B cell (primary cell): ENCODE measurements at regions not wholly inside any gene's neighbourhood (a gene's known extent, or its start where the extent isn't known, plus 50 kb on each side); places are given as distances from the start of the nearest gene placed in this dataset.

ENCODE experiments used
- ATAC-seq: fragments of 200-7000 bp; cut with Tn5 transposase; one replicate; pipeline ENCODE4 v1.10.0; 2021; ENCODE audit warnings: low read depth, mild to moderate bottlenecking, moderate number of reproducible peaks, moderate library complexity
- CTCF ChIA-PET: fragments of 350-600 bp; sonication (Branson Sonifier 250); formaldehyde crosslinking; loops from one replicate; lab custom pipeline; 2021; ENCODE audit warnings: antibody characterized with exemption, inconsistent platforms; lab: Charles Lee
- POLR2A ChIA-PET: fragments of 350-600 bp; sonication (Branson Sonifier 250); formaldehyde crosslinking; loops from one replicate; lab custom pipeline; 2021; ENCODE audit warnings: antibody characterized with exemption; lab: Charles Lee
- DNase-seq: peaks from one replicate; pipeline ENCODE4 v3.0.0; 2013
- H2AFZ ChIP-seq: 2 replicates; pipeline ENCODE4 v1.6.1; 2012; ENCODE audit warnings: mild to moderate bottlenecking, low read depth, low read length; ENCODE audit not compliant: insufficient read depth, poor library complexity, severe bottlenecking
- H3K27ac ChIP-seq, 2 donors: 1 replicate in 1 of 2; 2 replicates in 1 of 2; pipeline ENCODE4 v1.5.1; 2012 to 2013; ENCODE audit warnings: low read length in 2 of 2, mild to moderate bottlenecking in 2 of 2, moderate library complexity in 1 of 2
- H3K27me3 ChIP-seq, 4 experiments: fragments of 200-600 bp in 1 of 4; sonication (generic) in 1 of 4; replicated peaks in 1 of 4; 1 replicate in 2 of 4; 2 replicates in 2 of 4; pipeline versions ENCODE4 v1.6.1 to v1.7.0; 2013 to 2016; ENCODE audit warnings: low read length in 3 of 4, mild to moderate bottlenecking in 2 of 4, mixed read lengths in 1 of 4, moderate library complexity in 1 of 4; ENCODE audit not compliant: insufficient read depth in 4 of 4, control insufficient read depth in 3 of 4; ENCODE audit errors: control extremely low read depth in 1 of 4
- H3K36me3 ChIP-seq, 2 experiments: replicated peaks in 1 of 2; 1 replicate in 1 of 2; 2 replicates in 1 of 2; pipeline versions ENCODE4 v1.6.1 to v1.7.1; 2013; ENCODE audit warnings: low read length in 1 of 2; ENCODE audit not compliant: insufficient read depth in 2 of 2, control insufficient read depth in 1 of 2; ENCODE audit errors: control extremely low read depth in 1 of 2, extremely low read depth in 1 of 2
- H3K4me1 ChIP-seq, 2 donors: fragments of 200-600 bp in 1 of 2; sonication (generic) in 1 of 2; 1 replicate in 1 of 2; 2 replicates in 1 of 2; pipeline versions ENCODE4 v1.5.1 to v1.6.1; 2013 to 2017; ENCODE audit warnings: low read length in 2 of 2; ENCODE audit not compliant: control insufficient read depth in 2 of 2, insufficient read depth in 2 of 2
- H3K4me2 ChIP-seq: replicated peaks from 2 replicates; pipeline ENCODE3; 2012; ENCODE audit warnings: mild to moderate bottlenecking, low read depth, low read length; ENCODE audit not compliant: poor library complexity, severe bottlenecking
- H3K4me3 ChIP-seq, 5 experiments: fragments of 200-600 bp in 1 of 5; sonication (generic) in 1 of 5; 1 replicate in 3 of 5; 2 replicates in 2 of 5; pipeline versions ENCODE4 v1.5.1 to v1.7.0; 2011 to 2016; ENCODE audit warnings: low read length in 4 of 5, mild to moderate bottlenecking in 4 of 5, low read depth in 2 of 5, control low read depth in 1 of 5, moderate library complexity in 1 of 5; ENCODE audit not compliant: insufficient read depth in 1 of 5; ENCODE audit errors: control extremely low read depth in 1 of 5, extremely low read depth in 1 of 5
- H3K79me2 ChIP-seq: fragments of 200-600 bp; sonication (generic); one replicate; pipeline ENCODE4 v1.6.0; 2016; ENCODE audit warnings: low read length; ENCODE audit not compliant: control insufficient read depth, insufficient read depth
- H3K9ac ChIP-seq: fragments of 200-600 bp; sonication (generic); 2 replicates; pipeline ENCODE4 v1.6.1; 2017; ENCODE audit warnings: mild to moderate bottlenecking, low read length, moderate library complexity
- H3K9me3 ChIP-seq, 3 donors: one replicate each; pipeline versions ENCODE4 v1.6.1 to v1.7.1; 2013; ENCODE audit warnings: low read length in 2 of 3; ENCODE audit not compliant: control insufficient read depth in 2 of 3, insufficient read depth in 1 of 3; ENCODE audit errors: control extremely low read depth in 1 of 3
- H4K20me1 ChIP-seq: 2 replicates; pipeline ENCODE4 v1.6.0; 2012; ENCODE audit warnings: mild to moderate bottlenecking, low read length; ENCODE audit not compliant: insufficient read depth, control insufficient read depth, poor library complexity, severe bottlenecking
- H3K27ac Mint-ChIP-seq: one replicate; pipeline ENCODE4 v1.8.0; 2021; ENCODE audit warnings: mixed read lengths
- H3K27me3 Mint-ChIP-seq: one replicate; pipeline ENCODE4 v1.8.0; 2021; ENCODE audit warnings: mixed read lengths
- H3K4me1 Mint-ChIP-seq: one replicate; pipeline ENCODE4 v1.8.0; 2021; ENCODE audit warnings: mixed read lengths
- H3K4me3 Mint-ChIP-seq: one replicate; pipeline ENCODE4 v1.8.0; 2021; ENCODE audit warnings: mixed read lengths
- H3K9me3 Mint-ChIP-seq: one replicate; pipeline ENCODE4 v1.8.0; 2022; ENCODE audit warnings: mixed read lengths; ENCODE audit not compliant: insufficient read depth
- EZH2 ChIP-seq: IDR thresholded peaks from 2 replicates; pipeline ENCODE4 v1.6.1; 2012; ENCODE audit warnings: borderline replicate concordance, low read depth, mild to moderate bottlenecking, moderate library complexity, low read length; ENCODE audit not compliant: insufficient read depth, poor library complexity, severe bottlenecking
- WGBS: methylation state at CpG from one replicate; pipeline ENCODE4 v1.1.5; 2013; ENCODE audit warnings: missing lambda C conversion rate; ENCODE audit not compliant: insufficient coverage; 5-methylcytosine and 5-hydroxymethylcytosine counted together
- intact Hi-C: fragments of 100-400 bp; cut with micrococcal nuclease; formaldehyde crosslinking; loops from one replicate; pipeline ENCODE4 v1.10.0; 2022
- TF ChIP-seq, protein P1 (sequence below): fragments of 200-600 bp; IDR thresholded peaks from one replicate; pipeline ENCODE4 v1.8.0; 2022; ENCODE audit warnings: antibody characterized with exemption, mild to moderate bottlenecking

DNA sequence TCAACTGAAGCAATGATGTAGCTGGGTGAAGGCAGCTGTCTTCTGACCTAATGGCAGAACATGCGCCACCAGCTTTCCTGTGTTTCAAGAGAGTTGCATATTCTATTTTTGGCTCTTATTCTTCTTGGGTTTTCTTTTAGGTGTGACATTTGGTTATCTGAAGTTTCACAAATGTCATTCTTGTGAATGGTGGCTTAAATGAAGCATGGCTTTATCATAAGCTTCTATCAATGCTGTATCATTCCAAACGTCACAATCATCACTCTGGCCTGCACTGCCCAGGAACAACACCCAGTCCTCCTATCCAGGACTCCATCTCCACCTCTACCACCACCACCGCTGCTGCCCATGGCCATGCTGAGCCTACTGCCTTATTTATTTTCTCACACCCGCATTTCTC is 69.7 kb upstream of the WWC2 start:
- peaks cover 0 to 3% (median 0%) of the 10 kb centered on the region in 3 donors for H3K9me3 ChIP-seq
- H3K27me3 ChIP-seq: no peaks in the 10 kb centered on the region
- H3K4me3 ChIP-seq: no peak overlapping the region
- DNase-seq: no peak
- WGBS: 88% methylated on average over 3 of the region's 4 CpGs
- ChIA-PET CTCF (no interaction called here), POLR2A (no interaction called here)
- no peak for ATAC-seq
- Mint-ChIP-seq H3K9me3 (no peaks in the 10 kb centered on the region), H3K4me3 (no peak overlapping the region), H3K27ac (no peak overlapping the region), H3K27me3 (no peaks in the 10 kb centered on the region), H3K4me1 (no peaks in the 10 kb centered on the region)
- H4K20me1 ChIP-seq: no peaks in the 10 kb centered on the region
- no peak for TF ChIP-seq EZH2
- TF ChIP-seq, protein P1, sequence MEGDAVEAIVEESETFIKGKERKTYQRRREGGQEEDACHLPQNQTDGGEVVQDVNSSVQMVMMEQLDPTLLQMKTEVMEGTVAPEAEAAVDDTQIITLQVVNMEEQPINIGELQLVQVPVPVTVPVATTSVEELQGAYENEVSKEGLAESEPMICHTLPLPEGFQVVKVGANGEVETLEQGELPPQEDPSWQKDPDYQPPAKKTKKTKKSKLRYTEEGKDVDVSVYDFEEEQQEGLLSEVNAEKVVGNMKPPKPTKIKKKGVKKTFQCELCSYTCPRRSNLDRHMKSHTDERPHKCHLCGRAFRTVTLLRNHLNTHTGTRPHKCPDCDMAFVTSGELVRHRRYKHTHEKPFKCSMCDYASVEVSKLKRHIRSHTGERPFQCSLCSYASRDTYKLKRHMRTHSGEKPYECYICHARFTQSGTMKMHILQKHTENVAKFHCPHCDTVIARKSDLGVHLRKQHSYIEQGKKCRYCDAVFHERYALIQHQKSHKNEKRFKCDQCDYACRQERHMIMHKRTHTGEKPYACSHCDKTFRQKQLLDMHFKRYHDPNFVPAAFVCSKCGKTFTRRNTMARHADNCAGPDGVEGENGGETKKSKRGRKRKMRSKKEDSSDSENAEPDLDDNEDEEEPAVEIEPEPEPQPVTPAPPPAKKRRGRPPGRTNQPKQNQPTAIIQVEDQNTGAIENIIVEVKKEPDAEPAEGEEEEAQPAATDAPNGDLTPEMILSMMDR: no peak
- intact Hi-C loops: no loop called here
- H3K4me1 ChIP-seq: no peaks in the 10 kb centered on the region
- H3K27ac ChIP-seq: no peak overlapping the region
- H3K36me3 ChIP-seq: no peaks in the 10 kb centered on the region
- no peak overlapping the region for H2AFZ ChIP-seq
- H3K79me2 ChIP-seq: no peaks in the 10 kb centered on the region
- H3K9ac ChIP-seq: no peak overlapping the region
- no peak overlapping the region for H3K4me2 ChIP-seq

DNA sequence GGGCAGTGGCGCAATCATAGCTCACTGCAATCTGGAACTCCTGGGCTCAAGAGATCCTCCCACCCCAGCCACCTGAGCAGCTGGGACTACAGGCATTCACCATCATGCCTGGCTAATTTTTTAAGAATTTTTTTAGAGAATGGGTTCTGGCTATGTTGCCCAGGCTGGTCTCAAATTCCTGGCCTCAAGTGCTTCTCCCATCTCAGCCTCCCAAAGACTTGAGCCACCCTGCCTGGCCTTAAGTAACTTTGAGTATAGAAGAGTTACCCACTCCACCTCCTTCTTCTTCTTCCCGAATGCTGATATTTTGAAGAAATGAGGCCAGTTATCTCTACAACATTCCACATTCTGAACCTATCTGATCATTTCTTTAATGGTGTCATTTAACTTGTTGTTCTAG is 72.4 kb upstream of the WWC2 start:
- TF ChIP-seq, protein P1: no peak
- TF ChIP-seq EZH2: no peak
- H3K4me3 ChIP-seq: no peak overlapping the region
- H3K9me3 Mint-ChIP-seq: no peaks in the 10 kb centered on the region
- H3K27ac ChIP-seq: no peak overlapping the region
- H2AFZ ChIP-seq: no peak overlapping the region
- H3K36me3 ChIP-seq: no peaks in the 10 kb centered on the region
- H3K4me1 ChIP-seq: no peaks in the 10 kb centered on the region
- intact Hi-C loops: no loop called here
- no peaks in the 10 kb centered on the region for H3K79me2 ChIP-seq
- no peak for DNase-seq
- H3K9ac ChIP-seq: no peak overlapping the region
- peaks cover 2% of the 10 kb centered on the region for H3K27me3 Mint-ChIP-seq
- peaks cover 0 to 3% (median 0%) of the 10 kb centered on the region in 3 donors for H3K9me3 ChIP-seq
- H3K4me1 Mint-ChIP-seq: no peaks in the 10 kb centered on the region
- H3K27ac Mint-ChIP-seq: no peak overlapping the region
- H4K20me1 ChIP-seq: no peaks in the 10 kb centered on the region
- POLR2A ChIA-PET: no interaction called here
- no peak overlapping the region for H3K4me3 Mint-ChIP-seq
- ATAC-seq: no peak
- H3K27me3 ChIP-seq: no peaks in the 10 kb centered on the region
- CTCF ChIA-PET: no interaction called here
- H3K4me2 ChIP-seq: no peak overlapping the region
- no CpG with 5 or more reads among the region's 2 CpGs for WGBS
